Small intestine (tissue), 7 donors: ENCODE measurements at regions not wholly inside any gene's neighbourhood (a gene's known extent, or its start where the extent isn't known, plus 50 kb on each side); places are given as distances from the start of the nearest gene placed in this dataset.
"Not testable (repeated sequence)": the region's sequence is repeated elsewhere in the genome, so short reads cannot be mapped to it uniquely, and the experiment has no call there.

Source experiments
- DNase-seq, 2 donors: peaks; one replicate each; pipeline versions ENCODE4 v3.0.0 to v3.0.0-alpha.2; 2013
- FAIRE-seq: peaks from 2 replicates; lab custom pipeline; 2012; peaks lifted over from hg19 to GRCh38; lab: Jason Lieb, UNC
- H3K27ac ChIP-seq, 3 donors: one replicate each; pipeline ENCODE4 v1.5.1; 2013; ENCODE audit warnings: low read length in 2 of 3, mild to moderate bottlenecking in 2 of 3, control low read depth in 1 of 3, inconsistent platforms in 1 of 3, low read depth in 1 of 3, moderate library complexity in 1 of 3
- H3K27me3 ChIP-seq, 3 donors: one replicate each; pipeline ENCODE4 v1.6.1; 2013; ENCODE audit warnings: low read length in 3 of 3, inconsistent platforms in 1 of 3; ENCODE audit not compliant: control insufficient read depth in 3 of 3, insufficient read depth in 3 of 3
- H3K36me3 ChIP-seq, 3 donors: one replicate each; pipeline ENCODE4 v1.6.1; 2013; ENCODE audit warnings: low read length in 3 of 3, inconsistent platforms in 1 of 3, low read depth in 1 of 3, mild to moderate bottlenecking in 1 of 3, moderate library complexity in 1 of 3; ENCODE audit not compliant: control insufficient read depth in 3 of 3, insufficient read depth in 2 of 3
- H3K4me1 ChIP-seq, 3 donors: one replicate each; pipeline ENCODE4 v1.6.1; 2013; ENCODE audit warnings: low read length in 2 of 3, inconsistent platforms in 1 of 3, low read depth in 1 of 3, mild to moderate bottlenecking in 1 of 3, moderate library complexity in 1 of 3; ENCODE audit not compliant: control insufficient read depth in 3 of 3, insufficient read depth in 2 of 3
- H3K4me3 ChIP-seq, 3 donors: one replicate each; pipeline ENCODE4 v1.5.1; 2013; ENCODE audit warnings: low read length in 3 of 3, control low read depth in 1 of 3, inconsistent platforms in 1 of 3, low read depth in 1 of 3, mild to moderate bottlenecking in 1 of 3, moderate library complexity in 1 of 3
- H3K9me3 ChIP-seq, 2 donors: one replicate each; pipeline ENCODE4 v1.6.1; 2013; ENCODE audit warnings: low read depth in 1 of 2, low read length in 1 of 2; ENCODE audit not compliant: control insufficient read depth in 2 of 2, insufficient read depth in 1 of 2
- WGBS, 3 donors: extraction: QIAGEN DNeasy Blood & Tissue Kit; methylation state at CpG; one replicate each; pipeline ENCODE4 v1.1.7; 2013; 5-methylcytosine and 5-hydroxymethylcytosine counted together
- donor health status: healthy with polysubstance abuse.
- donor health status: control.
- donor health status: control.
- donor health status: Bipolar disorder and iron deficiency.
- donor health status: healthy.

- FAIRE-seq (no peak), DNase-seq (no peak)
- H3K4me1 ChIP-seq, result no peaks in the 10 kb centered on the region
- no peaks in the 10 kb centered on the region for H3K27me3 ChIP-seq
- H3K9me3 ChIP-seq, result no peaks in the 10 kb centered on the region
- 82 to 91% (median 88%) methylated on average over 6 of the region's 6 CpGs for WGBS, 3 donors
- no peak overlapping the region for H3K27ac ChIP-seq
- no peak overlapping the region for H3K4me3 ChIP-seq
- no peaks in the 10 kb centered on the region for H3K36me3 ChIP-seq
These were observed 113.4 kb downstream of the MC4R start for GRCh38 chr18:60259052-60259681.

GRCh38 chr18:60249388-60249787 lies 123.2 kb downstream of the MC4R start:
- DNase-seq, result no peak
- no peaks in the 10 kb centered on the region for H3K9me3 ChIP-seq
- no peak overlapping the region for H3K4me3 ChIP-seq
- H3K27ac ChIP-seq, result no peak overlapping the region
- FAIRE-seq, result no peak
- H3K4me1 ChIP-seq, result no peaks in the 10 kb centered on the region
- WGBS, 3 donors, result 88 to 98% (median 93%) methylated on average over 8 of the region's 8 CpGs
- H3K36me3 ChIP-seq, result no peaks in the 10 kb centered on the region
- H3K27me3 ChIP-seq, result no peaks in the 10 kb centered on the region

- DNase-seq (no peak), FAIRE-seq (no peak)
- H3K4me3 ChIP-seq, result no peak overlapping the region
- no peaks in the 10 kb centered on the region for H3K4me1 ChIP-seq
- no peaks in the 10 kb centered on the region for H3K9me3 ChIP-seq
- H3K36me3 ChIP-seq, result no peaks in the 10 kb centered on the region
- H3K27me3 ChIP-seq, result no peaks in the 10 kb centered on the region
- H3K27ac ChIP-seq, result no peak overlapping the region
- WGBS, 3 donors, result 67 to 93% (median 90%) methylated on average over 2 of the region's 2 CpGs
These were observed 123.9 kb downstream of the MC4R start for GRCh38 chr18:60248336-60249330.

GRCh38 chr18:60247103-60247502 lies 125.5 kb downstream of the MC4R start:
- 69 to 80% (median 69%) methylated on average over 3 of the region's 3 CpGs for WGBS, 3 donors
- Histone ChIP-seq H3K4me1 (no peaks in the 10 kb centered on the region), H3K27me3 (no peaks in the 10 kb centered on the region), H3K27ac (peak overlapping the region in 1 of 3 donors; percentile 72), H3K36me3 (no peaks in the 10 kb centered on the region), H3K4me3 (no peak overlapping the region), H3K9me3 (no peaks in the 10 kb centered on the region)
- no peak for DNase-seq
- no peak for FAIRE-seq

GRCh38 chr18:60246606-60247005 lies 126.0 kb downstream of the MC4R start:
- Histone ChIP-seq H3K36me3 (no peaks in the 10 kb centered on the region), H3K4me3 (no peak overlapping the region), H3K4me1 (no peaks in the 10 kb centered on the region), H3K9me3 (no peaks in the 10 kb centered on the region), H3K27me3 (no peaks in the 10 kb centered on the region), H3K27ac (no peak overlapping the region)
- no peak for DNase-seq
- no peak for FAIRE-seq
- WGBS, 3 donors, result 69 to 85% (median 83%) methylated on average over 1 of the region's 1 CpG

GRCh38 chr18:60245096-60245495 lies 127.5 kb downstream of the MC4R start:
- Histone ChIP-seq H3K4me3 (no peak overlapping the region), H3K4me1 (no peaks in the 10 kb centered on the region), H3K36me3 (no peaks in the 10 kb centered on the region), H3K9me3 (no peaks in the 10 kb centered on the region), H3K27me3 (no peaks in the 10 kb centered on the region), H3K27ac (no peak overlapping the region)
- FAIRE-seq (no peak), DNase-seq (no peak)
- WGBS, 3 donors, result 86 to 91% (median 89%) methylated on average over 5 of the region's 5 CpGs

GRCh38 chr18:60239024-60239710 lies 133.4 kb downstream of the MC4R start:
- WGBS, 3 donors, result 72 to 86% (median 79%) methylated on average over 4 of the region's 4 CpGs
- DNase-seq, H3K4me3 ChIP-seq, H3K36me3 ChIP-seq, H3K9me3 ChIP-seq, FAIRE-seq, H3K27me3 ChIP-seq, H3K27ac ChIP-seq, H3K4me1 ChIP-seq: not testable (repeated sequence)

GRCh38 chr18:60235164-60235563 lies 137.4 kb downstream of the MC4R start:
- DNase-seq (no peak), FAIRE-seq (no peak)
- H3K27me3 ChIP-seq, result no peaks in the 10 kb centered on the region
- no peak overlapping the region for H3K27ac ChIP-seq
- H3K4me1 ChIP-seq, result no peaks in the 10 kb centered on the region
- no peak overlapping the region for H3K4me3 ChIP-seq
- 88 to 95% (median 91%) methylated on average over 3 of the region's 3 CpGs for WGBS, 3 donors
- H3K36me3 ChIP-seq, result no peaks in the 10 kb centered on the region
- no peaks in the 10 kb centered on the region for H3K9me3 ChIP-seq
